HCT116 (cell line): ENCODE measurements at regions not wholly inside any gene's neighbourhood (a gene's known extent, or its start where the extent isn't known, plus 50 kb on each side); places are given as distances from the start of the nearest gene placed in this dataset.

Source experiments
- CTCF ChIP-seq, 3 experiments: fragments of 200-600 bp in 1 of 3; sonication (generic) in 1 of 3; IDR thresholded peaks in 2 of 3; conservative IDR thresholded peaks in 1 of 3; 2 replicates each; pipeline ENCODE4 v1.5.1; 2012 to 2017; ENCODE audit warnings: low read depth in 2 of 3, low read length in 2 of 3, antibody characterized with exemption in 1 of 3, borderline replicate concordance in 1 of 3, control low read depth in 1 of 3, mild to moderate bottlenecking in 1 of 3, mixed read lengths in 1 of 3, mixed run types in 1 of 3, moderate library complexity in 1 of 3; ENCODE audit not compliant: insufficient read depth in 1 of 3
- EZH2 ChIP-seq: fragments of 200-600 bp; sonication (generic); IDR thresholded peaks from 2 replicates; pipeline ENCODE4 v1.6.1; 2017; ENCODE audit warnings: antibody characterized with exemption, mixed run types
- EZH2phosphoT487 ChIP-seq: fragments of 200-600 bp; IDR thresholded peaks from 2 replicates; pipeline ENCODE4 v1.6.1; 2018; ENCODE audit warnings: antibody characterized with exemption, borderline replicate concordance
- FOSL1 ChIP-seq: IDR thresholded peaks from 2 replicates; pipeline ENCODE4 v1.6.1; 2012; ENCODE audit warnings: low read depth
- JUND ChIP-seq: IDR thresholded peaks from 2 replicates; pipeline ENCODE4 v1.6.1; 2012
- MAX ChIP-seq: IDR thresholded peaks from 2 replicates; pipeline ENCODE4 v1.6.1; 2012
- POLR2A ChIP-seq: IDR thresholded peaks from 2 replicates; pipeline ENCODE4 v1.7.0; 2011; ENCODE audit warnings: borderline replicate concordance; ENCODE audit not compliant: insufficient read depth, insufficient read length; ENCODE audit errors: extremely low read depth
- POLR2AphosphoS5 ChIP-seq: IDR thresholded peaks from 2 replicates; pipeline ENCODE4 v1.6.1; 2011; ENCODE audit warnings: mild to moderate bottlenecking, low read depth, low read length, moderate library complexity
- REST ChIP-seq: IDR thresholded peaks from 2 replicates; pipeline ENCODE4 v1.6.1; 2012; ENCODE audit warnings: low read depth
- SIN3A ChIP-seq: IDR thresholded peaks from 2 replicates; pipeline ENCODE4 v1.6.1; 2012; ENCODE audit warnings: low read depth
- SP1 ChIP-seq: IDR thresholded peaks from 2 replicates; pipeline ENCODE4 v1.6.1; 2012; ENCODE audit warnings: low read depth
- SRF ChIP-seq: IDR thresholded peaks from 2 replicates; pipeline ENCODE4 v1.6.1; 2012; ENCODE audit warnings: low read depth
- TCF7L2 ChIP-seq: IDR thresholded peaks from 2 replicates; pipeline ENCODE4 v1.7.0; 2011; ENCODE audit warnings: borderline replicate concordance, inconsistent platforms; ENCODE audit not compliant: insufficient read depth, insufficient read length; ENCODE audit errors: extremely low read depth
- ZBTB33 ChIP-seq: IDR thresholded peaks from 2 replicates; pipeline ENCODE4 v1.6.1; 2011; ENCODE audit warnings: mild to moderate bottlenecking, low read length, moderate library complexity; ENCODE audit not compliant: insufficient replicate concordance; ENCODE audit errors: extremely low read depth

- TF ChIP-seq POLR2A = no peak
- no peak for TF ChIP-seq EZH2
- TF ChIP-seq JUND = no peak
- no peak for TF ChIP-seq REST
- TF ChIP-seq CTCF (IDR thresholded peaks at IDR 0.05 in 2 of 3, conservative IDR thresholded peaks at IDR 0.05 in 1 of 3; ENCODE audit: borderline replicate concordance in 1 of 3, insufficient read depth in 1 of 3, low read depth in 2 of 3, low read length in 2 of 3) = no peak
- TF ChIP-seq EZH2phosphoT487 = no peak
- TF ChIP-seq MAX = no peak
- no peak for TF ChIP-seq POLR2AphosphoS5
- no peak for TF ChIP-seq TCF7L2
- no peak for TF ChIP-seq FOSL1
- TF ChIP-seq SRF = no peak
- no peak for TF ChIP-seq SIN3A
- no peak for TF ChIP-seq ZBTB33
- TF ChIP-seq SP1 = no peak
These were observed 52.7 kb downstream of the RAD54L2 start for GRCh38 chr3:51591231-51591630.
